ENCODE measurements at regions not wholly inside any gene's neighbourhood (a gene's known extent, or its start where the extent isn't known, plus 50 kb on each side); places are given as distances from the start of the nearest gene placed in this dataset.

GRCh38 chr2:228919808-228920207 is 351.3 kb downstream of the PID1 start:
- 88% methylated on average over 4 of the region's 4 CpGs for WGBS (ENCODE audit: low lambda C conversion rate, missing lambda C conversion rate)
- TF ChIP-seq CTCF (IDR thresholded peaks at IDR 0.05; ENCODE audit: poor library complexity) (no peak), EZH2 (IDR thresholded peaks at IDR 0.05; ENCODE audit: borderline replicate concordance) (no peak), EZH2phosphoT487 (IDR thresholded peaks at IDR 0.05; ENCODE audit: low read depth, severe bottlenecking, unreplicated experiment) (no peak)
- Histone ChIP-seq H2AFZ (no peak overlapping the region), H3K9me2 (replicated peaks; ENCODE audit: insufficient read depth) (no peaks in the 10 kb centered on the region), H3K4me2 (no peak overlapping the region), H3K27me3 (no peaks in the 10 kb centered on the region), H4K20me1 (ENCODE audit: insufficient read depth, poor library complexity, severe bottlenecking) (no peaks in the 10 kb centered on the region), H3K4me1 (ENCODE audit: insufficient read depth) (no peaks in the 10 kb centered on the region), H3K9me3 (ENCODE audit: low read depth) (no peaks in the 10 kb centered on the region), H3K79me2 (no peaks in the 10 kb centered on the region), H3K27ac (no peak overlapping the region), H3K4me3 (no peak overlapping the region), H3K36me3 (replicated peaks; ENCODE audit: insufficient read depth, low read depth) (no peaks in the 10 kb centered on the region)
- DNase-seq (ENCODE audit: low spot score) = no peak

- Histone ChIP-seq H3K9me2 (replicated peaks; ENCODE audit: insufficient read depth) (no peaks in the 10 kb centered on the region), H4K20me1 (ENCODE audit: insufficient read depth, poor library complexity, severe bottlenecking) (no peaks in the 10 kb centered on the region), H3K79me2 (no peaks in the 10 kb centered on the region), H3K4me1 (ENCODE audit: insufficient read depth) (no peaks in the 10 kb centered on the region), H3K36me3 (replicated peaks; ENCODE audit: insufficient read depth, low read depth) (no peaks in the 10 kb centered on the region), H3K27ac (no peak overlapping the region), H2AFZ (no peak overlapping the region), H3K27me3 (no peaks in the 10 kb centered on the region), H3K4me2 (no peak overlapping the region), H3K4me3 (no peak overlapping the region), H3K9me3 (ENCODE audit: low read depth) (no peaks in the 10 kb centered on the region)
- WGBS (ENCODE audit: low lambda C conversion rate, missing lambda C conversion rate) = 64% methylated on average over 1 of the region's 1 CpG
- no peak for TF ChIP-seq EZH2 (IDR thresholded peaks at IDR 0.05; ENCODE audit: borderline replicate concordance)
- TF ChIP-seq EZH2phosphoT487 (IDR thresholded peaks at IDR 0.05; ENCODE audit: low read depth, severe bottlenecking, unreplicated experiment) = no peak
- no peak for TF ChIP-seq CTCF (IDR thresholded peaks at IDR 0.05; ENCODE audit: poor library complexity)
- no peak for DNase-seq (ENCODE audit: low spot score)
These were observed 353.9 kb downstream of the PID1 start for GRCh38 chr2:228917220-228917619.

- no peaks in the 10 kb centered on the region for H3K36me3 ChIP-seq (replicated peaks; ENCODE audit: insufficient read depth, low read depth)
- H3K4me1 ChIP-seq (ENCODE audit: insufficient read depth) = no peaks in the 10 kb centered on the region
- no peaks in the 10 kb centered on the region for H4K20me1 ChIP-seq (ENCODE audit: insufficient read depth, poor library complexity, severe bottlenecking)
- DNase-seq (ENCODE audit: low spot score) = no peak
- H3K4me2 ChIP-seq = no peak overlapping the region
- WGBS (ENCODE audit: low lambda C conversion rate, missing lambda C conversion rate) = 71% methylated on average over 4 of the region's 4 CpGs
- H2AFZ ChIP-seq = no peak overlapping the region
- no peaks in the 10 kb centered on the region for H3K9me3 ChIP-seq (ENCODE audit: low read depth)
- H3K79me2 ChIP-seq = no peaks in the 10 kb centered on the region
- no peaks in the 10 kb centered on the region for H3K9me2 ChIP-seq (replicated peaks; ENCODE audit: insufficient read depth)
- H3K27me3 ChIP-seq = no peaks in the 10 kb centered on the region
- no peak overlapping the region for H3K4me3 ChIP-seq
- TF ChIP-seq CTCF (IDR thresholded peaks at IDR 0.05; ENCODE audit: poor library complexity) (no peak), EZH2 (IDR thresholded peaks at IDR 0.05; ENCODE audit: borderline replicate concordance) (no peak), EZH2phosphoT487 (IDR thresholded peaks at IDR 0.05; ENCODE audit: low read depth, severe bottlenecking, unreplicated experiment) (no peak)
- H3K27ac ChIP-seq = no peak overlapping the region
These were observed 354.5 kb downstream of the PID1 start for GRCh38 chr2:228916416-228917090.
